HL-60 (cell line): ENCODE measurements at regions not wholly inside any gene's neighbourhood (a gene's known extent, or its start where the extent isn't known, plus 50 kb on each side); places are given as distances from the start of the nearest gene placed in this dataset.

Experiments used
- DNase-seq, 2 experiments: peaks; one replicate each; pipeline ENCODE4 v3.0.0-alpha.2; 2010 to 2020; ENCODE audit warnings: low read depth in 1 of 2, low spot score in 1 of 2
- H3K27ac ChIP-seq: fragments of 250-450 bp; sonication (Bioruptor Pico); replicated peaks from 2 replicates; pipeline ENCODE4 v1.5.1; 2020; ENCODE audit warnings: mild to moderate bottlenecking, moderate library complexity
- H3K27me3 ChIP-seq: fragments of 250-450 bp; sonication (Bioruptor Pico); 2 replicates; pipeline ENCODE4 v1.5.1; 2021; ENCODE audit warnings: mild to moderate bottlenecking, moderate library complexity; ENCODE audit not compliant: insufficient read depth, poor library complexity, severe bottlenecking
- H3K4me3 ChIP-seq: replicated peaks from 2 replicates; pipeline ENCODE4 v1.5.1; 2011; ENCODE audit warnings: mild to moderate bottlenecking, control low read depth, low read length; ENCODE audit not compliant: insufficient read depth
- CTCF ChIP-seq: IDR thresholded peaks from one replicate; pipeline ENCODE4 v1.5.1; 2011; ENCODE audit warnings: low read length, control low read depth, inconsistent platforms; ENCODE audit not compliant: insufficient read depth
- GABPA ChIP-seq: IDR thresholded peaks from 2 replicates; pipeline ENCODE4 v1.6.1; 2012; ENCODE audit warnings: low read depth
- POLR2AphosphoS5 ChIP-seq: IDR thresholded peaks from 2 replicates; pipeline ENCODE4 v1.6.1; 2012; ENCODE audit warnings: low read depth
- REST ChIP-seq: IDR thresholded peaks from 2 replicates; pipeline ENCODE4 v1.6.1; 2012; ENCODE audit warnings: low read depth; ENCODE audit not compliant: insufficient replicate concordance
- SPI1 ChIP-seq: IDR thresholded peaks from 2 replicates; pipeline ENCODE4 v1.6.1; 2012; ENCODE audit warnings: low read depth, mild to moderate bottlenecking, borderline replicate concordance

- DNase-seq, result no peak
- no peak overlapping the region for H3K27ac ChIP-seq
- no peaks in the 10 kb centered on the region for H3K27me3 ChIP-seq
- H3K4me3 ChIP-seq, result no peak overlapping the region
- TF ChIP-seq POLR2AphosphoS5 (no peak), SPI1 (no peak), CTCF (no peak), REST (no peak), GABPA (no peak)
Measured at GRCh38 chr2:62573936-62574335, 67.9 kb upstream of the TMEM17 start.

GRCh38 chr2:62573137-62573731 is 67.2 kb upstream of the TMEM17 start:
- DNase-seq, result no peak
- TF ChIP-seq GABPA (no peak), CTCF (no peak), REST (no peak), SPI1 (no peak), POLR2AphosphoS5 (no peak)

GRCh38 chr2:62570861-62571698 is 65.1 kb upstream of the TMEM17 start:
- no peak for TF ChIP-seq SPI1
- no peak for TF ChIP-seq GABPA
- no peak for TF ChIP-seq CTCF
- no peak for TF ChIP-seq POLR2AphosphoS5
- no peak for TF ChIP-seq REST
- DNase-seq, result no peak
- H3K4me3 ChIP-seq, result no peak overlapping the region
- H3K27me3 ChIP-seq, result no peaks in the 10 kb centered on the region
- no peak overlapping the region for H3K27ac ChIP-seq

More at GRCh38 chr2:62573137-62573731, 67.2 kb upstream of the TMEM17 start:
- Histone ChIP-seq H3K4me3 (no peak overlapping the region), H3K27me3 (no peaks in the 10 kb centered on the region), H3K27ac (no peak overlapping the region)
